K562 (cell line): ENCODE measurements at regions not wholly inside any gene's neighbourhood (a gene's known extent, or its start where the extent isn't known, plus 50 kb on each side); places are given as distances from the start of the nearest gene placed in this dataset.

Experiments used
- ATAC-seq: fragments of 200-7000 bp; cut with Tn5 transposase; 3 replicates; pipeline ENCODE4 v1.9.1; 2020; ENCODE audit warnings: moderate library complexity
- BruUV-seq: library from RNA; stranded (reverse); fragments of 400-500 nt; replicated peaks from 2 replicates; lab custom pipeline; 2021; lab: Mats Ljungman, UMichigan
- CTCF ChIA-PET: fragments of 300-600 bp; formaldehyde crosslinking; extraction: SDS; loops from one replicate; lab custom pipeline; 2021; ENCODE audit warnings: low intra/inter-chr PET ratio; lab: Yijun Ruan, JAX
- POLR2A ChIA-PET: fragments of 300-600, 350-650 bp; sonication (Branson Sonifier 250); formaldehyde crosslinking; extraction: SDS; loops from one replicate; lab custom pipeline; 2021; ENCODE audit warnings: antibody characterized with exemption, inconsistent platforms; lab: Yijun Ruan, JAX
- DNase-seq, 4 experiments: peaks; one replicate each; pipeline versions ENCODE4 v3.0.0 to v3.0.0-alpha.2; 2011 to 2018; ENCODE audit warnings: low spot score in 3 of 4, mixed read lengths in 3 of 4; ENCODE audit errors: extremely low read depth in 1 of 4
- FAIRE-seq: peaks from 2 replicates; lab custom pipeline; 2011; peaks lifted over from hg19 to GRCh38; lab: Jason Lieb, UNC
- H2AFZ ChIP-seq: 2 replicates; pipeline ENCODE4 v1.6.0; 2011; ENCODE audit warnings: low read depth, low read length, control low read depth, inconsistent platforms
- H3K27ac ChIP-seq: fragments of 200-600 bp; 3 replicates; pipeline ENCODE4 v1.8.0; 2011; ENCODE audit warnings: low read depth, mild to moderate bottlenecking, control low read depth, inconsistent platforms, low read length, moderate library complexity, mixed read lengths; ENCODE audit errors: extremely low read depth
- H3K27me3 ChIP-seq, 2 experiments: fragments of 300-600 bp in 1 of 2; 2 replicates in 1 of 2; 3 replicates in 1 of 2; pipeline versions ENCODE4 v1.6.0 to v1.8.0; 2011; ENCODE audit warnings: inconsistent platforms in 2 of 2, low read length in 2 of 2, mild to moderate bottlenecking in 1 of 2, mixed read lengths in 1 of 2, moderate library complexity in 1 of 2; ENCODE audit not compliant: control insufficient read depth in 2 of 2, insufficient read depth in 2 of 2
- H3K36me3 ChIP-seq: fragments of 300-600 bp; 3 replicates; pipeline ENCODE4 v1.8.0; 2011; ENCODE audit warnings: mild to moderate bottlenecking, low read length, inconsistent platforms; ENCODE audit not compliant: control insufficient read depth, insufficient read depth
- H3K4me1 ChIP-seq, 2 experiments: fragments of 200-600 bp in 1 of 2; replicated peaks in 1 of 2; 2 replicates in 1 of 2; 3 replicates in 1 of 2; pipeline versions ENCODE4 v1.5.1 to v1.8.0; 2011; ENCODE audit warnings: inconsistent platforms in 2 of 2, low read length in 2 of 2, mild to moderate bottlenecking in 1 of 2, mixed read lengths in 1 of 2, moderate library complexity in 1 of 2; ENCODE audit not compliant: control insufficient read depth in 2 of 2, insufficient read depth in 2 of 2
- H3K4me2 ChIP-seq: 2 replicates; pipeline ENCODE4 v1.6.1; 2011; ENCODE audit warnings: low read length, control low read depth, inconsistent platforms, mixed read lengths; ENCODE audit not compliant: insufficient read depth
- H3K4me3 ChIP-seq: fragments of 200-600 bp; sonication (generic), shearing (Covaris generic); 2 replicates; pipeline ENCODE4 v1.5.1; 2016; ENCODE audit warnings: control low read depth, inconsistent platforms
- H3K79me2 ChIP-seq: fragments of 200-600 bp; 3 replicates; pipeline ENCODE4 v1.8.0; 2011; ENCODE audit warnings: low read length, inconsistent platforms; ENCODE audit not compliant: control insufficient read depth, insufficient read depth
- H3K9ac ChIP-seq, 2 experiments: 2 replicates each; pipeline versions ENCODE4 v1.6.0 to v1.6.1; 2011; ENCODE audit warnings: low read depth in 2 of 2, low read length in 2 of 2, control low read depth in 1 of 2, inconsistent platforms in 1 of 2, mild to moderate bottlenecking in 1 of 2, mixed read lengths in 1 of 2; ENCODE audit not compliant: insufficient read depth in 1 of 2
- H3K9me1 ChIP-seq: one replicate; pipeline ENCODE4 v1.6.0; 2011; ENCODE audit warnings: inconsistent platforms, mild to moderate bottlenecking, low read length, moderate library complexity; ENCODE audit not compliant: control insufficient read depth, insufficient read depth
- H3K9me3 ChIP-seq: replicated peaks from 2 replicates; pipeline ENCODE4 v1.5.1; 2011; ENCODE audit warnings: low read depth, low read length, inconsistent platforms; ENCODE audit not compliant: control insufficient read depth, insufficient read depth
- H4K20me1 ChIP-seq: replicated peaks from 2 replicates; pipeline ENCODE4 v1.6.1; 2011; ENCODE audit warnings: low read length, inconsistent platforms, mixed read lengths; ENCODE audit not compliant: control insufficient read depth, insufficient read depth
- CSDE1 ChIP-seq, 2 experiments: fragments of 450-650 bp; IDR thresholded peaks; 2 replicates each; pipeline ENCODE4 v1.6.1; 2016; ENCODE audit warnings: mild to moderate bottlenecking in 1 of 2
- CXXC5 ChIP-seq: fragments of 250-450 bp; sonication (Bioruptor Pico); IDR thresholded peaks from 2 replicates; pipeline ENCODE4 v1.8.0; 2022; ENCODE audit warnings: inconsistent platforms, mild to moderate bottlenecking, moderate library complexity
- GABPA ChIP-seq: fragments of 200-800 bp; sonication (Bioruptor generic); conservative IDR thresholded peaks from 2 replicates; pipeline ENCODE4 v1.6.1; 2016; ENCODE audit warnings: low read depth, missing genetic modification characterization, missing compliant biosample characterization
- GABPB2 ChIP-seq: fragments of 250-450 bp; sonication (Bioruptor Pico); conservative IDR thresholded peaks from 2 replicates; pipeline ENCODE4 v1.5.1; 2021; ENCODE audit warnings: mild to moderate bottlenecking
- KDM2B ChIP-seq: fragments of 250-450 bp; sonication (Bioruptor Pico); IDR thresholded peaks from 2 replicates; pipeline ENCODE4 v1.8.0; 2021; ENCODE audit warnings: mild to moderate bottlenecking, moderate library complexity
- MAFF ChIP-seq: IDR thresholded peaks from 2 replicates; pipeline ENCODE4 v1.6.1; 2012; ENCODE audit warnings: low read length, improper control_type of control experiment
- MAFG ChIP-seq: fragments of 450-650 bp; conservative IDR thresholded peaks from 2 replicates; pipeline ENCODE4 v1.6.1; 2016; ENCODE audit warnings: missing genetic modification characterization, missing compliant biosample characterization
- NFE2 ChIP-seq: IDR thresholded peaks from 2 replicates; pipeline ENCODE4 v1.6.1; 2014; ENCODE audit warnings: antibody characterized with exemption, low read depth
- REST ChIP-seq, 2 experiments: fragments of 450-650 bp; formaldehyde crosslinking in 1 of 2; IDR thresholded peaks; 2 replicates each; pipeline versions ENCODE4 v1.4.0 to v1.6.1; 2014 to 2020; ENCODE audit warnings: mild to moderate bottlenecking in 2 of 2, borderline replicate concordance in 1 of 2, low read depth in 1 of 2
- ZSCAN29 ChIP-seq: fragments of 450-650 bp; IDR thresholded peaks from 2 replicates; pipeline ENCODE4 v1.6.1; 2017
- WGBS: fragments of 100-300 bp; shearing (Covaris generic); methylation state at CpG from one replicate; pipeline ENCODE4 v1.1.6; 2016; ENCODE audit warnings: low coverage, mixed read lengths; ENCODE audit not compliant: insufficient coverage; ENCODE audit errors: missing lambda C conversion rate; 5-methylcytosine and 5-hydroxymethylcytosine counted together
- in situ Hi-C: fragments of 300-500 bp; cut with MboI; formaldehyde crosslinking; loops from 4 replicates; pipeline ENCODE4 v1.15.0; 2018; ENCODE audit warnings: inconsistent platforms, mixed read lengths
- intact Hi-C: fragments of 100-400 bp; cut with micrococcal nuclease; formaldehyde crosslinking; loops from 2 replicates; pipeline ENCODE4 v1.14.2; 2022

GRCh38 chr1:168420177-168420576 lies 123.6 kb downstream of the XCL2 start:
- in situ Hi-C loops (no loop called here), intact Hi-C loops (no loop called here)
- no peak overlapping the region for H3K4me2 ChIP-seq
- DNase-seq (no peak), ATAC-seq (no peak), FAIRE-seq (no peak)
- 16% methylated on average over 2 of the region's 2 CpGs for WGBS
- no peak overlapping the region for H3K9ac ChIP-seq
- no peak overlapping the region for H3K4me3 ChIP-seq
- CTCF ChIA-PET: no interaction called here
- no peak overlapping the region for H3K27ac ChIP-seq
- BruUV-seq: no TSS peak
- no peak overlapping the region for H2AFZ ChIP-seq
- H3K9me1 ChIP-seq: no peaks in the 10 kb centered on the region
- H4K20me1 ChIP-seq: no peaks in the 10 kb centered on the region
- POLR2A ChIA-PET: no interaction called here
- no peaks in the 10 kb centered on the region for H3K9me3 ChIP-seq
- no peaks in the 10 kb centered on the region for H3K79me2 ChIP-seq
- TF ChIP-seq CXXC5 (CRISPR knock-in tag): no peak
- no peak for TF ChIP-seq KDM2B (CRISPR knock-in tag)
- TF ChIP-seq GABPA (tag): no peak
- no peak for TF ChIP-seq CSDE1 (IDR thresholded peaks at IDR 0.05)
- TF ChIP-seq GABPB2: no peak
- no peaks in the 10 kb centered on the region for H3K36me3 ChIP-seq
- H3K4me1 ChIP-seq: no peaks in the 10 kb centered on the region
- 0 out of 5 replicates have a peak, but pooled peaks cover 0 to 2% of the 10 kb centered on the region in 2 experiments for H3K27me3 ChIP-seq

- FAIRE-seq: no peak
- POLR2A ChIA-PET: no interaction called here
- Histone ChIP-seq H3K9ac (no peak overlapping the region), H3K36me3 (no peaks in the 10 kb centered on the region), H3K79me2 (no peaks in the 10 kb centered on the region), H2AFZ (no peak overlapping the region), H3K9me3 (no peaks in the 10 kb centered on the region), H3K4me3 (no peak overlapping the region), H3K9me1 (no peaks in the 10 kb centered on the region), H3K4me2 (no peak overlapping the region), H3K27me3 (0 out of 5 replicates have a peak, but pooled peaks cover 0 to 2% of the 10 kb centered on the region in 2 experiments), H4K20me1 (no peaks in the 10 kb centered on the region), H3K27ac (no peak overlapping the region), H3K4me1 (no peaks in the 10 kb centered on the region)
- 26% methylated on average over 4 of the region's 4 CpGs for WGBS
- no peak for ATAC-seq
- CTCF ChIA-PET: no interaction called here
- no peak for DNase-seq
- BruUV-seq: no TSS peak
- intact Hi-C loops (no loop called here), in situ Hi-C loops (no loop called here)
- TF ChIP-seq REST (IDR thresholded peaks at IDR 0.05; ENCODE audit: borderline replicate concordance) (peak; percentile 55), REST (CRISPR knock-in tag; IDR thresholded peaks at IDR 0.05; ENCODE audit: low read depth) (no peak), NFE2 (peak; percentile 24; the same call in 1 of the 2 replicates), MAFG (tag) (peak; percentile 48), ZSCAN29 (no peak), MAFF (peak; percentile 20; the same call in 1 of the 2 replicates)
Measured at GRCh38 chr1:168419736-168420135, 124.1 kb downstream of the XCL2 start.
